AG10803 (cell line): ENCODE measurements at regions not wholly inside any gene's neighbourhood (a gene's known extent, or its start where the extent isn't known, plus 50 kb on each side); places are given as distances from the start of the nearest gene placed in this dataset.
"Not testable (repeated sequence)": the region's sequence is repeated elsewhere in the genome, so short reads cannot be mapped to it uniquely, and the experiment has no call there.

ENCODE experiments used
- DNase-seq: peaks from one replicate; pipeline ENCODE4 v3.0.0; 2010; ENCODE audit warnings: low read depth
- H3K4me3 ChIP-seq: 2 replicates; pipeline ENCODE4 v1.5.1; 2011; ENCODE audit warnings: mild to moderate bottlenecking, low read length, control low read depth
- TF ChIP-seq, protein P1 (sequence below): conservative IDR thresholded peaks from 2 replicates; pipeline ENCODE4 v1.5.1; 2011; ENCODE audit warnings: mild to moderate bottlenecking, low read length, control low read depth, inconsistent platforms

DNA sequence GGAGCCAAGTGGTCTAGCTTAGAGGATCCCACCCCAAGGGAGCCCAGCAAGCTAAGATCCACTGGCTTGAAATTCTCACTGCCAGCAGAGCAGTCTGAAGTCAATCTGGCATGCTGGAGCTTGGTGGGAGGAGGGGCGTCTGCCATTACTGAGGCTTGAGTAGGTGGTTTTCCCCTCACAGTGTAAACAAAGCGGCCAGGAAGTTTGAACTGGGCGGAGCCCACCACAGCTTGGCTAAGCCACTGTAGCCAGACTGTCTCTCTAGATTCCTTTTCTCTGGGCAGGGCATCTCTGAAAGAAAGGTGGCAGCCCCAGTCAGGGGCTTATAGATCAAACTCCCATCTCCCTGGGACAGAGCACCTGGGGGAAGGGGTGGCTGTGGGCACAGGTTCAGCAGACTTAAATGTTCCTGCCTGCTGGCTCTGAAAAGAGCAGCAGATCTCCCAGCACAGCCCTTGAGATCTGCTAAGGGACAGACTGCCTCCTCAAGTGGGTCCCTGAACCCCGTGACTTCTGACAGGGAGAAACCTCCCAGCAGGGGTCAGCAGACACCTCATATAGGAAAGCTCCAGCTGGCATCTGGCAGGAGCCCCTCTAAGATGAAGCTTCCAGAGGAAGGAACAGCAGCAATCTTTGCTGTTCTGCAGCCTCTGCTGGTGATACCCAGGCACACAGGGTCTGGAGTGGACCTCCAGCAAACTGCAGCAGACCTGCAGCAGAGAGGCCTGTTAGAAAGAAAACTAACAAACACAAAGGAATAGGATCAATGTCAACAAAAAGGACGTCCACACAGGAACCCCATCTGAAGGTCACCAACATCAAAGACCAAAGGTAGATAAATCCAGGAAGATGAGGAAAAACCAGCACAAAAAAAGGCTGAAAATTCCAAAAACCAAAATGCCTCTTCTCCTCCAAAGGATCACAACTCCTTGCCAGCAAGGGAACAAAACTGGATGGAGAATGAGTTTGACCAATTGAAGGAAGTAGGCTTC is 215.6 kb upstream of the TET2 start:
- TF ChIP-seq, protein P1, sequence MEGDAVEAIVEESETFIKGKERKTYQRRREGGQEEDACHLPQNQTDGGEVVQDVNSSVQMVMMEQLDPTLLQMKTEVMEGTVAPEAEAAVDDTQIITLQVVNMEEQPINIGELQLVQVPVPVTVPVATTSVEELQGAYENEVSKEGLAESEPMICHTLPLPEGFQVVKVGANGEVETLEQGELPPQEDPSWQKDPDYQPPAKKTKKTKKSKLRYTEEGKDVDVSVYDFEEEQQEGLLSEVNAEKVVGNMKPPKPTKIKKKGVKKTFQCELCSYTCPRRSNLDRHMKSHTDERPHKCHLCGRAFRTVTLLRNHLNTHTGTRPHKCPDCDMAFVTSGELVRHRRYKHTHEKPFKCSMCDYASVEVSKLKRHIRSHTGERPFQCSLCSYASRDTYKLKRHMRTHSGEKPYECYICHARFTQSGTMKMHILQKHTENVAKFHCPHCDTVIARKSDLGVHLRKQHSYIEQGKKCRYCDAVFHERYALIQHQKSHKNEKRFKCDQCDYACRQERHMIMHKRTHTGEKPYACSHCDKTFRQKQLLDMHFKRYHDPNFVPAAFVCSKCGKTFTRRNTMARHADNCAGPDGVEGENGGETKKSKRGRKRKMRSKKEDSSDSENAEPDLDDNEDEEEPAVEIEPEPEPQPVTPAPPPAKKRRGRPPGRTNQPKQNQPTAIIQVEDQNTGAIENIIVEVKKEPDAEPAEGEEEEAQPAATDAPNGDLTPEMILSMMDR: 0 out of 2 replicates have a peak, but pooled peaks have one; percentile 14

DNA sequence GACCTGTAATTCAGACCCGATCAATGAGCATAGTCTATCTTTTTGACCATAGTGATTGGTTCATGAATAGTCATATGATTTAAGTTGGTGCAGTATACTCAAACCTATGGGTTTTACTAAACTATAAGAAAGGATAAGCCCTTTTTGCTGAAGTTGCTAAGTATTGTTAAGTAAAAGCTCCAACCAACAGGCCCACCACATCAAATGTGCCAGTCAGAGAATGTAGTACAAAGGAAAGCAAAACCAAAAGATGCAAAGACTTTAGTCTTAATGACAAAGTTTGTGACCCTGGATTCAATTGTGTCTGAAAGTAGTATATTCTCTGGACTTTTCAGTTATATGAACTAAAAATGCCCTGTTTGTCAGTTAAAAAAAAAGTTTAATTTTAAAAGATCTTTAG is 208.1 kb upstream of the TET2 start:
- no peak for DNase-seq
- TF ChIP-seq, protein P1: no peak
- H3K4me3 ChIP-seq: no peak overlapping the region

More for the DNA sequence above, 215.6 kb upstream of the TET2 start:
- DNase-seq: peak; percentile 9
- H3K4me3 ChIP-seq: not testable (repeated sequence)

DNA sequence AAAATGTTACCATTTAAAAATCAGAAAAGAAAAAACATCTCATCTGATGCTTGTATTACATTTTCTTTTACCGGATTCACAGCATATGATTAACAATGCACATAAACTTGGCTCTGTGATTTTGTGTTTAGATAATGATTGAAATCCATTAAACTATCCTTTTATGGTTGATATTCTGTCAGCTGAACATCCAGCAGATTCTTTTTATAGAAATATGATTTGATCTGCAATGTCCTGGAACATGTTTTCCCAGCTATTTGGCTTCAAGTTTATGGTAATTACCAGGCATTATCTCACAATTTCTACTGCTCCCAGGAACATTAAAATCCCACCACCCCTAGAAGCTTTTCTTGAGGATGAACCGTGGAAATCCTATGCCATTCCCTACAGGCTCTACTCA is 205.7 kb upstream of the TET2 start:
- TF ChIP-seq, protein P1: no peak
- no peak overlapping the region for H3K4me3 ChIP-seq

DNA sequence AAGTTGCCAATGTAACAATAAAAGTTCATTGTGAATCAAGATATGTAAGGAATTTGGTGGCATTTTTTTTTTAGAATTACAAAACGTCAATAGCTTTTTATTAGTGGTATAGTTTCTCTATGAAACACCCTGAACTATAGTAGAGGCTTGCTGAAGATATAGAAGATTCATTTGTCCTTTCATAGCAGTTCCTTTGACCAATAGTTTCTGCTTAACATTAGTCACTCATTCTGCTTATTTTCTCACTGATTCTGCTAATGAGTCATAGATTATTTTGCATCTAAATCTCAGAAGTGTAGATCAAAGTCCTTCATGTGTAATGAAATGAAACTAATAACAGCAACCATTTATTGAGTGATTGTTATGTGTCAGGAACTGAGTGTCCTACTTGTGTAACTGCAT is 205.0 kb upstream of the TET2 start:
- DNase-seq: no peak
- no peak overlapping the region for H3K4me3 ChIP-seq
- TF ChIP-seq, protein P1: no peak

More for the DNA sequence above, 205.7 kb upstream of the TET2 start:
- no peak for DNase-seq

DNA sequence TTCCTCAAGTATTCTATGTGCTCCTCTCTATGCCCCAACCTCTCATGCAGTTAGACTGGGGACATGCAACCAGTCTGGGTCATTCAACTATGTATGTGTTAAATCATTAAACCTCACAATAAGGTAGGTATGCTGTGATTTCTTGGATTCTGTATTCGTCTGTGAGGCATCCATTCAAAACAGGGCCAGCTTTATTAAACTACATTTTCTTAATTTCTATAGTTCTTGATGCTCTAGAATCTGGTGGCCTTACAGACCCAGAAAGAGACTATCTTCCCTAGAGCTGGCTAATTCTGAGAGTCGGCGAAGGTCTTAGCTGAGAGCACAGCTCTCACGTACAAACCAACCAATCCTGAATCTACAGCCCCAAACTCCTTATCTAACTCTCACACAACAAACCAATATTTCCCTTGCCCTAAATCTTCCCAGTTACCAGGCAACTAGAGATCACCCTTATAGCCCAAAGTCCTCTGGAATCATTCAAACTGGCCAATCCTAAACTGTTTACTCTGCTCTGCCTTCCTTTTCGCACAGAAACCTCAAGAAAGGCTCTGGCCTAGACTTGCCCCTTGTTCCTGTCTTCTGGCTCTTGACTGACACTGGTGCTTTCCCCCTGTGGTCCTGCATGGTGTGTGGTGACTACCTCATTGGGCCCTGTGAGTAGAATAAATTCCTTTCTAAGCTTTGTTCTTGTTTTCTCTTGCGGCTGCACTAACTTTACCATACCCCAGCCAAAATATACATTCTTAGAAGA is 203.5 kb upstream of the TET2 start:
- no peak overlapping the region for H3K4me3 ChIP-seq
- no peak for DNase-seq
- TF ChIP-seq, protein P1: no peak

DNA sequence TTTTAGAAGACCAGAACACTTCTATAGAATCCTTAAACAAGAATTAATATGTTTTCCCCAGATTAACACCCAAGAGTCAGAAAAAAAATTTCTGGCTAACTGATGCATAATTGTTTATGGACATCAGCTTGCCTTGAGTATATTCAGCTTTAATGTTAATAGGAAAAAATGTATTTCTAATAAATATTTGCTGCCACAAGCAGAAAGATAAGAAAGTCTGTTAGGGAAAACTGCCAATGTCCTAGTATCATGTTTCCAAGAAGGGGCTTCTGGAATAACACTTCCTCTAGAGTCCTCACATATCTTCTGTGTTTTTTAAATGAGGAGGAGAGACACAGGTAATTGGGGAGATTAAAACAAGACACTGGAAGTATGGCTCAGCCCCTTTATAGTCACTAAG is 202.1 kb upstream of the TET2 start:
- TF ChIP-seq, protein P1: no peak
- no peak for DNase-seq
- H3K4me3 ChIP-seq: no peak overlapping the region
